Superior temporal gyrus (tissue), 1 donor: ENCODE measurements at regions not wholly inside any gene's neighbourhood (a gene's known extent, or its start where the extent isn't known, plus 50 kb on each side); places are given as distances from the start of the nearest gene placed in this dataset.

ENCODE experiments used
- DNase-seq: peaks from one replicate; pipeline ENCODE4 v3.0.0-alpha.2; 2016; ENCODE audit errors: extremely low spot score

GRCh38 chr15:96415513-96416217 lies 85.2 kb downstream of the NR2F2 start:
- no peak for DNase-seq

- no peak for DNase-seq
Measured at GRCh38 chr15:96416218-96416933, 85.9 kb downstream of the NR2F2 start.

GRCh38 chr15:96416934-96417759 lies 86.6 kb downstream of the NR2F2 start:
- no peak for DNase-seq

GRCh38 chr15:96417760-96418130 lies 87.2 kb downstream of the NR2F2 start:
- no peak for DNase-seq

- no peak for DNase-seq
Measured at GRCh38 chr15:96418146-96418545, 87.6 kb downstream of the NR2F2 start.

- no peak for DNase-seq
Measured at GRCh38 chr15:96421178-96421601, 90.7 kb downstream of the NR2F2 start.

- DNase-seq = no peak
Measured at GRCh38 chr15:96422125-96422524, 91.6 kb downstream of the NR2F2 start.

GRCh38 chr15:96424674-96425073 lies 94.2 kb downstream of the NR2F2 start:
- DNase-seq = no peak

- no peak for DNase-seq
Measured at GRCh38 chr15:96428742-96429141, 98.2 kb downstream of the NR2F2 start.

GRCh38 chr15:96431786-96432185 lies 101.3 kb downstream of the NR2F2 start:
- no peak for DNase-seq

GRCh38 chr15:96435022-96435421 lies 104.5 kb downstream of the NR2F2 start:
- no peak for DNase-seq

GRCh38 chr15:96435841-96436240 lies 105.3 kb downstream of the NR2F2 start:
- no peak for DNase-seq

- no peak for DNase-seq
Measured at GRCh38 chr15:96440978-96441377, 110.5 kb downstream of the NR2F2 start.

- DNase-seq = no peak
Measured at GRCh38 chr15:96442076-96442475, 111.6 kb downstream of the NR2F2 start.

- no peak for DNase-seq
Measured at GRCh38 chr15:96444865-96445264, 114.4 kb downstream of the NR2F2 start.

- no peak for DNase-seq
Measured at GRCh38 chr15:96448923-96449322, 118.4 kb downstream of the NR2F2 start.

- DNase-seq = no peak
Measured at GRCh38 chr15:96457841-96458240, 127.3 kb downstream of the NR2F2 start.

GRCh38 chr15:96460106-96460505 lies 129.6 kb downstream of the NR2F2 start:
- DNase-seq = no peak

GRCh38 chr15:96462768-96463750 lies 132.6 kb downstream of the NR2F2 start:
- no peak for DNase-seq

GRCh38 chr15:96466389-96466947 lies 136.0 kb downstream of the NR2F2 start:
- no peak for DNase-seq

GRCh38 chr15:96468036-96468435 lies 137.5 kb downstream of the NR2F2 start:
- DNase-seq = no peak
